GM18511 (cell line): ENCODE measurements at regions not wholly inside any gene's neighbourhood (a gene's known extent, or its start where the extent isn't known, plus 50 kb on each side); places are given as distances from the start of the nearest gene placed in this dataset.

Experiments
- ATAC-seq: cut with Tn5 transposase; IDR thresholded peaks from one replicate; pipeline ENCODE4 v1.9.1; 2021; ENCODE audit warnings: mild to moderate bottlenecking, moderate library complexity; ENCODE audit not compliant: unreplicated experiment

DNA sequence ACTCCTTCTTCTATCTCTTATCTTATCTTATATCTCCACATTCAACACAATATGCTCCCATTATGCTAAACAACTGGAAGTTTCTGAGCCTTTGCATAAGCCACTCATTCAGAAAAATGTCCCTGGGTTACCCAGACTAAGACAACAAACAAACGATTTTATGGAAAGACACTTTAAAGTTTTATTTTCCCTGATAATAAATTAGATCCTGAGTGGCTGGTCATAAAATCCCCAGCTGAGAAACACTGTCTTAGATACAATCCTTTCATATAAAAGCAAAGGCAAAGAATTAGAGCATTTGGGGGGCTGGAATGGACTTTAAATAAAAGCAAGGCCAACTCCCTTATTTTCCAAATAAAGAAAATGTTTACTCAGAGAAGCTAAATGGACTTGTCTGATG is 322.3 kb downstream of the GBE1 start:
- no peak for ATAC-seq

DNA sequence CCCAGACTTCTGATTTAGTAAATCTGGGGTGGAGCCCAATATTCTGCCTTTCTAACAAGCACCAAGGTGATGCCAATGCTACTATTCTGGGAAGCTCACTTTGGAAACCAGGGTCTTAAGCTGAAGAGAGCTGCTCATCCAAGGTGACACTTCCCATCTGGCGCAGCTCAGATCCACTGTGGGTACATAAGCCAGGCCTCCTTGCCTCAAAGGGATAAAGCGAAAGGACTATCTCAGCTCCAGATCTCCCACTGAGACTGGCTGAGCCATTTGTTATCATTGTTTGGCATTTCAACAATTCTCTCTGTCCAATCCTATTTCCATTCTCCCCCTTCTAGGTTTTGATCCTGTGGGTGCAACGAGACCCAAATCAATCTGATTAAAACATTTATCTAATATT is 323.8 kb downstream of the GBE1 start:
- no peak for ATAC-seq

DNA sequence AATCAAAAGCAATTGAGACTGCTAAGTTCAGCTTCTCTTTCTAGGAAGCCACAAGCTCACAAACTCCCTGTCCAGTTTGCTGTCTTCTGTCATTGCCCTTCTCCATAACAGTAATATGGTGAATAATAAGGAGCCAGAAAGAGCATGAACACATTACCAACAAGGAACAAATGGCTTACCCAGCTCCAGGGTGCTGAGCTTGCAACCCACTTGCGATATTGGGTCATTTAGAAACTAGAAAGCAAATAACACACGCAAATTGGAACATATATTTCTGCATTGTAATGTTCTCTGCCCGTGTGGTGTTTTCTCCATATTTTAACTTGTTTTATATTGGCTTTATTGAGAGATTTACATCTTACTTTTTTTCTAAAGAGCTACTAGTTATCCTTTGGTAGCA is 325.3 kb downstream of the GBE1 start:
- no peak for ATAC-seq

DNA sequence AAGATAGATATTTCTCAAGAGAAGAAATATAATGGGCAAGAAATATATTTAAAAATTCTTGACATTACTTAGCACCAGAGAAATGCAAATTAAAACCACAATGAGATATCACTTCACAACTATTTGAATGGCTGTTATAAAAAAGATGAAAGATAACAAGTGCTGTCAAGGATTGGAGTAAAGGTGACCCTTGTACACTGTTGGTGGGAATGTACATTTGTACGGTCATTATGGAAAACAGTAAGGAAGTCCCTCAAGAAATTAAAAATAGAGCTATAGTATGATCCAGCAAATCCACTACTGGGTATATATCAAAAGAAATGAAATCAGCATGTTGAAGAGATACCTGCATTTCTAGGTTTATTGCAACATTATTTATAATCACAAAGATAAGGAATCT is 326.4 kb downstream of the GBE1 start:
- ATAC-seq = no peak

DNA sequence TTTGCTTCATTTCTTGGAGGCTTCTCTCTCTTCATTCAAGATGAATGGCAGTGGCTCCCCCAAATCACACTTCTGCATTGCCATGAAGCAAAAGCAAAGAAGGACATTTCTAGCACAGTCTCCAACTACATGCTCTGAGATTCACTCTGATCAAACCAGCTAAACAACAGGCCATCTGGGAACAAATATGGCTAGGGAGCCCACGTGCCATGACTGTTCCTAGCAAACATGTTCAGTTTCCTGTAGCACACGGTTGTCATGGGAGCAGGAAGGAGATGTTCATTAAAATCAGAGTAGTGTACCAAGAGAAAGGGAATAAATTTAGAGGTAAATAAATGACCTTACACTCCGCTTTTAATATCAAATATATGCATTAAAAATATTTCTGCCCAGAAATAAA is 327.3 kb downstream of the GBE1 start:
- no peak for ATAC-seq

DNA sequence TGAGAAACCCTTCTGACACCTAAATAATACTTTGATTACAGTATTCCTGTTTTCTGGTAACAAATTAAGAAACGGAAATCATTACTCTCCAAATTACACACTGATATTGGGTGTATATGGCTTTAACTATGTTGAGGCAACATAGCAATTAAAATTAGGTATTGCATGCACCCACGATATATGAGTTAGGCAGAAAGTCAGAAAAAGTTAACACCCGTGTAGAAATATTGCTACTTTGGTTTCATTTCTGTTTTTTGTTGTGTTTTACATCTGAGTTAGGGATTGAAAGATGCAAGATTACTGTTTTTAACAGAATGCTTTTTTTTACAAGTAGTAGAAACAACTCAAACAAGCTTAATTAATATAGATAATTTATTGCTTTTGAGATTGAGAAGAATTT is 327.8 kb downstream of the GBE1 start:
- no peak for ATAC-seq

DNA sequence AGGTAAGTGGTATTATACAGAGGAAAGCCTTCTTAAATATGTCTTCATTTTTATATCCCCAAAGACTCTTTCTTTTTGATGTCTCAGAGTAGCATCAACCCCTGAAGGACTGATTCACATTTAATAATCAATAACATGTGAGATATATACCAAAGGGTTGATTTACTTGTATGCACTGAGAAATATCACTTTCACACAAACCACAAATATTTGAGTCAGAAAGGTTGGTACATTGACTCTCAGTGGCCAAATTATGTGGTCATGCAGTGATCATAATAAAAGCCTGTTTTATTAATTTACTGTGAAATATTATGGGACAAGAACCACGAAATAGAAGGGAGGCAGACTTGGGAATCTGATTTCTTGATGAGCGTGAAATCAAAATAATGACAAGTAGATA is 329.0 kb downstream of the GBE1 start:
- no peak for ATAC-seq

DNA sequence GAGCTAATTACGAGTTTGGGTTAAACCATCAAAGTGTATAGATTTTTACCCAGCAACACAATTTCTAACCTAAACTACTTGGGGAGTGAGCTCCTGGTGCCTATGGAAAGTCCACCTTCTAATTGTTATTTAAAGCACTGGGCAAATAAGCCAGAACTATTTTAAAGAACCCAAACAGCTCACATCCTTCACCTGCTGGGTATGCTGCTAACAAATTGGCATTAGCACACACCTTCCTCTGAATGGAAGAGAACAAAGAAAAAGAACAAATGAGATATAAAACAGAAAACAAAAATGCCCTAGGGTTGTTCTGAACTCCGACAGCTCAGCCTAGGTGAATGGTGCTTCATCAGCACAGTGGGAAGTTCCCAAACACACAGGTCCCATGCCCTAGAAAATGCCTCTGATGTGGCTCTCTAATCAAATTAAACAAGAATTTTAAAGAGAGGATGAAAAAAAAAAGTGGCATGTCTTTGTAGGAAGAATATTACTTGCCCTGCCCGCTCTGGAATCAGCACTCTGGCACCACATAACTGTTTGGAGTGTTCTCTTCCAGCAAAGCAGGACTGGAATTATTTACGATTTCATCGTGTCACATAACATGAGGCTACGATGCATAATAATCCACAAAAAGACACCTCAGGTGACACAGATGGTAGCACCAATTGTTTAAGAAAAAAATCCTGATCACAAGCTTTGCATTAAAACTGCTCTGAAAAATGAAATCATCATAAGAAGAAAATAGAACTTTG is 334.4 kb downstream of the GBE1 start:
- no peak for ATAC-seq

DNA sequence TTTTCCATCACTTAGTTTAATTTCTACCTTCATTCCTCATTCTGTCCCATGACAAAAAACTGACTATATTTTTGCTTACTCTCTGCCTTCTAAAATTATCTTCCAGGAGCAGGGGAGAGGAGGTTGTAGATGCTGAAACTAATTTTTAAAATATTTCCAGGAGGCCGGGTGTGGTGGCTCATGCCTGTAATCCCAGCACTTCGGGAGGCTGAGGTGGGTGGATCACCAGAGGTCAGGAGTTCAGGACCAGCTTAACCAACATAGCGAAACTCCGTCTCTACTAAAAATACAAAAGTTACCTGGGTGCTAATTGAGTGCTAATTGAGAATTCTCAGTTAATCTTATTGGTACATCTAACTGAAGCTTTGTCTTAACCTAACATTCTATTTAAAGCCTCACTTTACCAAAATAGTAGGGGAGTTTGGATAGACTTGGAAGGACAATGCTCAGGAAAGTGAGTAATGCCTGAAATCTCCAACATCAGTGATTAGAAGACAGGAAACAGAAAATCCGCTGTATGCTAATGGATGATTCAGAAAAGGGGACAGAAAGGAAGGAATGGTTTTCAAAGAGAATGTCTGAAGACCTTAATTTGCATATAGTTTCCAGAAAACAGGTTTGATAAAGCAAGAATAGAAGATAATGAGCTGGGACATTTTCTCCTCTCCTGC is 336.1 kb downstream of the GBE1 start:
- no peak for ATAC-seq

DNA sequence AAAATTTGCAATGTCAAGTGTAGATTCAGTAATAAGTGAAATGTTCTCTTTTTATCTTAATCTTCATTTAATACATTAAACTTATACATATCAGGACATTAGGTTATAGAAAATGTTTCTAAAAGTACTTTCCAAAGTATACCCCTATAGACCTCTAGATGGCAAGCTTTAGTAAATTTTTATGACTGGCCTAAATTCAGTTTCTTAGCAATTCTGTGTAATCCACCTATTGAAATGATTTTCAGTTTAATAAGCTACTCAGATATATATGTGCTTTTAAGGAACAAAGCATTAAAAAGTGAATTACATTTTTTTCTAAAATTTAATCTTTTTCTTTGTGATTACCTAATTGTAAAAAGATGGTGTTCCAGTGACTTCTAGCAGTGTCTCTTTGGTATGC is 342.2 kb downstream of the GBE1 start:
- peak; percentile 70 for ATAC-seq

DNA sequence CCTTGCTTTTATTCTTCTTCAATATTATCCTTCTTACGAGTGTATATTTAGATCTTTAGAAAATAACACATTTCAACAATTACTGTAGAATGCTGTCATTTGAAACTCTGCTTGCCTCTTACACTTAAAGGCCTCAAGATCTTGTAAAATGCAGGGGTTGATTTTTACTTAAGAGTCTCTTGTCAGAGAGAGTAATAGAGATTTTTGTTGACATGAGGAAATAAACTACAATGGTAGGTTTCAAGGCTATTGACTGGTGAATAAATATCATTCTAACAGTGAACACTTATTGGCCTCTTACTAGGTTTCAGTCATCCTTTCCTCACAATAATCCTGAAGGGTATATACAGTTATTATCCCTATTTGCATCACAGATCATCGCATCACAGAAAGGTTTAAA is 344.6 kb downstream of the GBE1 start:
- no peak for ATAC-seq

DNA sequence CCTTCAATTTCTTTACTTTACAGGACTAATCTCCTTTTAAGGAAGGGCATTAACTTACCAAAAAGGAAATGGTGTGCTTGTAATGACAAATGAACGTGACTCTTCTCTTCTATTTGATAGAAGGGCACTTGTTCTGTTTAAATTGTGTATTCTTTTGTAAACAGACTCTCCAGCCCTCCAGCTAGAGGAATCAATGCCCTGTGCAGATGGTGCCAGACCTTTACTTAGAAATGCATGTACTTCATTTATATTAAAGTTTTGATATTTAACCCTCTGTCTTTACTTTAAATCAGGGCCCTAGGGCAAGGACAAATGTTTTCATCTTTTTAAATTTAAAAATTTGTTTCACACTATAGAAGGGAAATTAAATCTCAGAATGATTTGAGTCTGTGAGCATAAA is 355.1 kb downstream of the GBE1 start:
- no peak for ATAC-seq

DNA sequence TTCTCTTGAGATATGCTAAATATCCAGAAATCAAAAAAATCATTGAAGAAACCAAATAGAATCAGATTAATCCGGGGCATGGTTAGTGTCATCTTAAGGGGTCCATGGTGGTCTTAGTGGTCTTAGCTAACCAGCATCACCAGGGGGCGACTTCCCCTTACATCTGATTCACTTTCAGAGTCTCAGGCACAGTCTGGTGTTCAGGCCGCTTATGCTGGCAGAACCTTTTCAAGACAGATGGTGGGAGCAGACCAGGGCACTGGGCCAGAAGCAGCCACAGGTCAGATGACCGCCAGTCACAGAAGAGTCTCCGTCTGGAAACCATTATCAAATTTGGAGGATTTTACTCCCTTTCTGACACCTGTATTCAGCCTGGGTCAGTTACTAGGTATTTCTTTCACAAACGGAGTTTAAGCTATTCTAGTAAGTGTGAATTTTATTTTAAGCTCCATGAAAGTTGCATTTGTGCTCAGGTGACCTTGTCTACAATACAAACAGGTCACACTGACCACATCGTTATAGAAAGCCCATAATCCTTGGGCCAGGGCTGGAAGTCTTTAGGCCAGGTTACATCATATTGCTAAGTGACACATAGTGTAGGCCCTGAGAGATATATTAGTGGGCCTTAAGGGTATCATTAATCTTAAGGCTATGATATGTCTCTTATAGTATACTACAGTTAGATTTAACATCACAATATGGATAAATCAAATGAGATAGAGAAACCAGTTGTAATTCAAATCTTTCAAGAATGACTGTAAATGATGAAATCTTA is 365.5 kb downstream of the GBE1 start:
- ATAC-seq = no peak

DNA sequence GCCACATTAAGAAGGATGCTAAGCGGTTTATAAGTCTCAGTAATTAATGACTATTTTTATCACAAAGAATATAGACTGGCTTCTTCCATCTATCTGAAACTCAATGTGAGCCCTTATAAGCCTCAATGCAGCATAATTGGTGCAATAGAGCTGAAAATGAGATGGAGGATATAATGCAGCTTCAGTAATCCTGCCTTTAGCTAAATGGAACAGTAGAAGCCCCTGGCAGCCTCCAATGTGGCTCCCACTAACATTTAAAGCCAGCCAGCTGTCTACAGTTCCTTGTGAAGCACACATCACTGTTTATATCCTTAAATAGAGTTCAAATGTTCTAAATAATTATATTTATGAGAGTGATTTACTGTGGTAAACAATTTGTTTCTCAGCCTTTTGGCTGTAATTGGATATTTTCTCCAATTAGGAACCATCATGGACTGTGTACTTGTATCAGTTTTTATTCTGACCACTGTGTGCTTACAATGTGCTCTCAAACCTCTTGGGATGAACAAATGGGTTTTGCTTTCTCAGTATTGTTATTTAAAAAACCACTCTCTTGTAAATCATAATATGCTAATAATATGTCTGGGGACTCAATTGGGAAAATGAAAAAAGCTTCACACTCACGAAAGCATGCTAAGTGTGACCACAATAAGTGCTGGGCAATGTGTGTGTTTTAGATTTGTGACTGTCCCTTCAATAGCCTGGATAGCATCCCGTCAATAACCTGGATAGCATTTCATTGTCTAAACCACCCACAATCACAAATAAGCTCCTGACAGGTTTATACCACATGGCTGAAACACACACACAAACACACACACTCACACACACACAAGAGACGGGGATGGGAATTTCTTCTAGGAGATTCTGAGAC is 366.6 kb downstream of the GBE1 start:
- no peak for ATAC-seq

DNA sequence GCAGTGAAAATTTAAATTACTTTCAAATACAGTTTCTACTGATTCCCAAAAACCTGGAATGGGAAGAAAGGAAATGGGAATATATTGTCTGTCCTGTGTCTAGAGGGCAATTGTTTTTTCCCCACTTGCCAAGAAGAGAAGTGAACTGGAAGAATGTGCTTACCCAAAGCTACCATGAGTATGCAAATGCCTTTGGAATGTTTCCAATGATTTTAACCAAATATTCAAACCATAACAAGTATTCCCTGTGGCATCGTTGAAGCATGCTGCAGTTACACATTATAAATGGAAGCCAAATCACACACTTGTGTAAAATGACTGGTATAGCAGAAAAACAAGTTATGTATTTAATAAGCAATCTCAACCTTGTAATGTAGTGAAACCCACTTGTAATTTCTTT is 368.2 kb downstream of the GBE1 start:
- no peak for ATAC-seq

DNA sequence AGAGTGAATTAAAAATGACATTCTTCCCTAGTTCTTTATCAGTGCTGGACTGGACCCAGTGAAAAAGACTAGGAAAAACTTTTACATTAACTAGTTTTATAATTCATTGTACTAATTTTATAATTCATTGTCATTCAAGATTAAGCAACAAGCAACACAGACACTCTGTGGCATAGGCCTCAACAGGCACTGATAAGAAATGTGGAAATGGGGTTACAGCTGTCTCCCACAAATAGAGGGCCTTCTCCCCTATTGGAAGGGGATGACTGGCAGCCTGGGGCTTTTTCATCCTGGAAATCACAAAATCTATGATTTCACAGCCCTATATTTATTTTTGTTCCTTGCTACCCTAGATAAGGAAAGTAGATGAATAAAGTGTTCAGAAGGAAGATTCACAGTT is 370.6 kb downstream of the GBE1 start:
- ATAC-seq = no peak

DNA sequence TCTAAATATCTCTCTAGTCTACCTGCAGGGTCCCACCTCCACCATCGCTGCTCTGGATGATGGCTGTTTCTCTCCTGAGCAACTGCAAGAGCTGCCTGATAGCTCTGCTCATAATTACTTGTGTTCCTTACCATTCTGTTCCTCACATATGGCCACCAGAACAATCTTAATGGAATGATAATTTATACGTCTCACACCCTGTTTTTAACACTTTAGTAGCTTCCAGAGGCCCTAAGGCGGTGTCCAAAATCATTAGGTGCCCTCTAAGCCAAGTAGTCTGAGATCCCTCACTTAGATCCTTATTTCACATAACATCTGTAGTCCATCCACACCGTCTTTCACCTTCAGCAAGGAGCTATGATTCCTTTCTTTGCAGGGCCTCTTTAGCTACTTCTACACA is 373.3 kb downstream of the GBE1 start:
- ATAC-seq = no peak

DNA sequence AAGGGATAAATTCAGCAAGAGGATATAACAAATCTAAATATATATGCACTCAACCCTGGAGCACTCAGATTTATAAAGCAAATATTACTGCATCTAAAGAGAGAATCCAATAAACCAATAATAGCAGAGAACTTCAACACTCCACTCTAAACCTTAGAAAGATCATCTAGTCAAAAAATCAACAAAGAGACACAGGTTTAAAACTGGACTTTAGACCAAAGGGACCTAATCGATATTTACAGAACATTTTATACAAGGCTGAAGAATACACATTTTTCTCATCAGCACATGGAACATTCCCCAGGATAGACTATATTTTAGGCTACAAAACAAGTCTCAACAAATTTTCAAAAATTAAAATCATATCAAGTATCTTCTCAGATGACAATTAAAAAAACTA is 379.0 kb downstream of the GBE1 start:
- no peak for ATAC-seq

DNA sequence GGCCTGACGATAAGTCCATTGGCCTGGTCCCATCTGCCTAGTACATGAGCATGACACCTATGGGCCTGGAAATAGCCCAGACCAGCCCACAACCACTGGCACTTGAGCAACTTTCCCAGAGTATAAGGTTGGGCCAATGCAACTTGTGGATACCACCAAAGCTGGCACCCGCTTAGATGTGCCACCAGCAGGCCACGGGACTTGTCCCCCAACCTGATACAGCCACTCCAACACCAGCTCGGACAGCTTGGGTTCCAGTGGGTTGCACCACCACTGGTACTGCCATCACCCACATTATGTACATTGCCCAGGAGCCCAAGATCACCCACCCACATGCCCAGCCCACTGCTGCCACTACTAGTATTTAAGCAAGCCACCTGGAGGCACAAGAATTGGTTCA is 381.2 kb downstream of the GBE1 start:
- no peak for ATAC-seq

DNA sequence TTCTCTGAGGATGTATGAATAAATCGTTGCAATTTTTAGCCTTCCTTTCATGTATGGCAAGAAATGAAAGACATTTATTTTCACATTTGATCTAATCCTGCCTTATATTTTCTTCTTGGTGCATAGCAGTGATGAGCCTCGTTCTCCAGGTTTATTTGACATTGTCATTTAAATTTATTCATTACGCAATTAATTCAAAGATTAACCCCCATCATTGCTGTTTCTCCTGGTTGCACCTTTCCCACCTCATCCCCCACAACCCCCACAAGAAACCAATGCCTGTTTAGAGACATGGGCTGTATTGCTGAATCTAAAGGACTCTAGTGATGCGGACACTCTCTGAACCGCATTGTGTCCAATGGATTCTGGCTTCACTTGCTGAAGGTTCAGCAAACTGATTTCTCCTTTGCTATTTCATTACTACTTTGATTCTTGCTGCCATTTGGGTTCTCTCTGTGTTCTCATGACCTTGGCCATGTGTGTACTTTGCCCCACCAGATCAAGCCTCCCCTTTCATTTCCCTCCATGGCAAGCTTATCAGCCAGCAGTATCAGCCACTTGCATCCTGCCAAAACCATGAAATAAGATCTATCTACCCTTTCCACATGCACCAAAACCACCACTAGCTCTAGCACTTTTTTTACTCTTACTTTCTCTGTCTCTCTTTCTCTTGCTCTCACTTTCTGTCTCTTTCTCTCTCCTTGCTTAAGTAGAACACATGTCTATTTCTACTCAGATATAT is 382.7 kb downstream of the GBE1 start:
- ATAC-seq = no peak
